ENCODE measurements at regions not wholly inside any gene's neighbourhood (a gene's known extent, or its start where the extent isn't known, plus 50 kb on each side); places are given as distances from the start of the nearest gene placed in this dataset.

DNA sequence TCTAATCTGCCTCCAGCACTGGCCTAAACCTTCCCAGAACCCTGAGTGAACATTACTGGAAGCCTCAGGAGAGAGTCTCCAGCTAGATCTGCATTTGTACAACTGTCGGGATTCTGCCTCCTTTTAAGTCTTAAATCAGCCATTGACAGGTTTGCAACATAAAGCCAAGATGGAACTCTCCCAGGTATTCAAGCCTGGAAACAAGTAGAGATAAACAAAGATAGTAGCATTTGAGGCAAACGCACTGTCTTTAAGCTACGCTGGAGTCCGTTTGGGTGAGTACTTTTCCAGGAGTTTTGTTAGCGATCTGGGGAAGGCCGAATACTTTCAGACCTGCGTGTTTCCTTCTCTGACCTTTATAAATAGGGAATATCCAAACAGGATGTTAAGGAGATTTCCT, 317.2 kb upstream of the FZD8 start:
- TF ChIP-seq CTCF (IDR thresholded peaks at IDR 0.05; ENCODE audit: low read depth, low read length), result no peak
- no peak for TF ChIP-seq EZH2phosphoT487 (IDR thresholded peaks at IDR 0.05; ENCODE audit: low read depth)

Data from OCI-LY3 (cell line).